ENCODE measurements at regions not wholly inside any gene's neighbourhood (a gene's known extent, or its start where the extent isn't known, plus 50 kb on each side); places are given as distances from the start of the nearest gene placed in this dataset.
"Not testable (repeated sequence)": the region's sequence is repeated elsewhere in the genome, so short reads cannot be mapped to it uniquely, and the experiment has no call there.

- not testable (repeated sequence) for DNase-seq
Observed at GRCh38 chr9:39463696-39464095, 108.2 kb downstream of the SPATA31A1 start.

DNA sequence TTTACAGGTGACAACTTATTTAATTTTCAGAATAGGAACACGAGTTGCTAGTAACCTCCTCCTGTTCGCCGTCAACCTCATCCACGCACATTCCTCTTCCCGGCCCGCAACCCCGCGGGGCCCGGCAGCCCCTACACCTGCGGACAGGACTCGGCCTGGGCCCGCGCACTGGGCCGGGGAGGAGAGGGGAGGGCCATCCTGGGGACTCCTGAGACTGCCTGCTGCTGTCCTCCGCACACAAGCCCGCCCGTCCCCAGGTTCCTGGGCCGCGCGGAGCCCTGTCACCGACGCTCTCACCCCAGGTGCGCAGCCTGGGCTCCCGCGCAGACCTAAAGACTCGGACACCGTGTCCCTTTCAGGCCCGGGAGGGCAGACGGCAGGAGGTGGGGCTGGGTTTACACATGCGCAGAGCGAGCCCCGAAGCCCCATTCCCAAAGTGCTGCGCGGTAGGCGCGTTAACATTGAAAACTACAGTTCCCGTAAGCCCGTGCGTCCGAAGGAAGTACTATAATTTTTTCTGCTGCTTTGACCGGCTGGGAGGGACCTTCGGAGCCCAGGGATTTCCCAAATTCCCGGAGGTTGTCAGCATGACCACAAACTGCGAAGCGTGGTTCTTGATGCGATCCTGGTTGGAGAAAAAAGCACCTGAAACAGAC, 108.8 kb downstream of the SPATA31A1 start:
- DNase-seq: peak; percentile 85

- DNase-seq: not testable (repeated sequence)
Observed at GRCh38 chr9:39474499-39474898, 119.0 kb downstream of the SPATA31A1 start.

GRCh38 chr9:39483073-39483472, 127.6 kb downstream of the SPATA31A1 start:
- DNase-seq: not testable (repeated sequence)

DNA sequence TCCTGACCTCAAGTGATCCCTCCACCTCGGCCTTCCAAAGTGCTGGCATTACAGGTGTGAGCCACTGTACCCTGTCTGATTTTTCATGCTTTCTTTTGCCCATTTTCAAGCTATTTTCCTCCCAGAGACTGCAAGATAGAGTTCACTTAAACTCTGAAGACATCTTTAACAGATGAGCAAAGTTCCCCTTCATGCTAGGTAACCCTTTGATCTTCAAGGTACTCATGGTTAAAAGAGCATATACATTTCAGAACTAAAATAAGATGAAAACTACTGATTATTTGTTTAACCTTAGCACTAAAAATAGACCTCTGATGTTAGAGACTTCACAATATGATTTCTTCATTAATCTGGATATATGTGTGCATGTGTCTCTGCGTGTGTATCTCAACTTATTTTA, 128.4 kb downstream of the SPATA31A1 start:
- not testable (repeated sequence) for DNase-seq

DNA sequence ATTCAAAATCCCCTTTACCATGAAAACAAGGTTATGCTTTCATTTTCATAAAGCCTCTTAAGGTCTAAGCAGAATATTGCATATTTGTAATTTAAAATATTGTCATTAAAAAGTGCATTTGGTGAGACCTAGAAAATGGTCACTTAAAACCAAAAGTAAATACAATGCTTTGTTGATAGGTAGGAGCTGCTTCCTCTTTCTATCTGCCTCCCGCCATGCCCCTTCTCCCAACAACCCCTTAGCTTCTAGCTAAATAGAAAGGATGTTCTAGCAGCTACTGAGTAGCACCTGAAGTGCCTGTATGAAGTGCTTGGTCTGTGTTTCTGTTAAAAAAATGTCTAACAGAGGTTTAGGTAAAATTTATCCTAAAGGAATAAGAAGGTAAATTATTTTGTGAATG, 128.8 kb downstream of the SPATA31A1 start:
- DNase-seq: not testable (repeated sequence)

DNA sequence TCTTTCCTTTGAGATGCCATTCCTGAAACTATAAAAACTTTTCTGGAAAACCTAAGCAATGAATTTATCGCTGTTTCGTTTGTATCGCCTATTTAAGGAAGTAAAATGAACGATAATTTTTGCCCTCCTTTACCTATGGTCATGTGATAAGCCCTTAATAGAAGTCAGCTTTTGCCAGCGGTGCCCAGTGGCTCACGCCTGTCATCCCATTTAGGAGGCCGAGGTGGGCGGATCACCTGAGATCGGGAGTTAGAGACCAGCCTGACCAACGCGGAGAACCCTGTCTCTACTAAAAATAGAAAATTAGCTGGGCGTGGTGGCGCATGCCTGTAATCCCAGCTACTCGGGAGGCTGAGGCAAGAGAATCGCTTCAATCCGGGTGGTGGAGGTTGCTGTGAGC, 132.0 kb downstream of the SPATA31A1 start:
- DNase-seq: not testable (repeated sequence)

GRCh38 chr9:39496248-39496647, 140.8 kb downstream of the SPATA31A1 start:
- DNase-seq: not testable (repeated sequence)

DNA sequence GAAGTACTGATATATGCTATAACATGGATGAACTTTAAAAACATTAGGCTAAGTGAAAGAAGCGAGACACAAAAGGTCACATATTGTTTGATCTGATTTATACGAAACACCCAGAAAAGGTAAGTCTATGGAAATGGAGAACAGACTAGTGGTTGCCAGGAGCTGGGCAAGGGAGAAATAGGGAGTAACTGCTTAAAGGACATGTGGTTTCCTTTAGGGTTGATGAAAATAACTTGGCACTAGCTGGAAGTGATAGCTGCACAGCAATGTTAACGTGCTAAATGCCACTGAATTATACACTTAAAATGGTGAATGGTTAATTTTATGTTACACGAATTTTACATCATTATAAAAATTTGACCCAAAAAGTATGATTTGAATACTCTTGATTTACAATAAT, 147.7 kb downstream of the SPATA31A1 start:
- DNase-seq: not testable (repeated sequence)

- DNase-seq: not testable (repeated sequence)
Observed at GRCh38 chr9:39527387-39528029, 172.0 kb downstream of the SPATA31A1 start.

- DNase-seq: not testable (repeated sequence)
Observed at GRCh38 chr9:39532597-39532996, 177.1 kb downstream of the SPATA31A1 start.

DNA sequence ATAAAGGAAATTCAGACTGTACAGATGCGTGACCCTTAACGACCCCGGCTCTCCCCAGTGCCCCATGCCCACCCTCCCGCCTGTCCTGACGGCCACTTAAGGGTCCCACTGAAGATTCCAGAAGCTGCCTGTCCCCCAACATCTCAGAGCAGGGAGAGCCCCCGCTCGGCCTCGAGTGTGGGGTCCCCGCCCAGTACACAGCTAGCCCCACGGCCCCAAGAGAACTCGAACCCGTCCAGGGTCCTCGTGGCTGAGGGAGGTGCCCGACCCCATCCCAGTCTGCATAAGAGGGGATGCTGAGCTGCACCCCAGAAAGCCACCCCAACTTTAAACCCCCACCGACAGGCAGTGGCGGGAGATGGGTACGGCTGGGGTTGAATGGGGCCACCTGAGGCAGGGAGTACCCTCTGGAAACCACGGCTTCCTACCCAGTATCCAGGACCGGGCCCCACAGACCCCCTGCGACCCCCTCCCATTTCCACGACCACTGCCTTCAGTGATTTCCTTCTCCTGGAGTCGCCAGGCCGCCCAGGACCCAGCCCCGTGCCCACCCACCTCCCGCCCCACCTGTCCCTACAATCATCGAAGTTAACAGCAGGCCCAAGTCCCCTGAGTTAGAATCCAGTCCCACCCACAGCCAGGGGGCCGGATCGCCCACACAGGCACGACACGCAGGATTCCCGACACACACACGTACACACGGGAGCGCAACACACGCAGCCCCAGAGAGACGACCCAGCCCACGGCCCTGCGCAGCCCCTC, 177.7 kb downstream of the SPATA31A1 start:
- DNase-seq: not testable (repeated sequence)

DNA sequence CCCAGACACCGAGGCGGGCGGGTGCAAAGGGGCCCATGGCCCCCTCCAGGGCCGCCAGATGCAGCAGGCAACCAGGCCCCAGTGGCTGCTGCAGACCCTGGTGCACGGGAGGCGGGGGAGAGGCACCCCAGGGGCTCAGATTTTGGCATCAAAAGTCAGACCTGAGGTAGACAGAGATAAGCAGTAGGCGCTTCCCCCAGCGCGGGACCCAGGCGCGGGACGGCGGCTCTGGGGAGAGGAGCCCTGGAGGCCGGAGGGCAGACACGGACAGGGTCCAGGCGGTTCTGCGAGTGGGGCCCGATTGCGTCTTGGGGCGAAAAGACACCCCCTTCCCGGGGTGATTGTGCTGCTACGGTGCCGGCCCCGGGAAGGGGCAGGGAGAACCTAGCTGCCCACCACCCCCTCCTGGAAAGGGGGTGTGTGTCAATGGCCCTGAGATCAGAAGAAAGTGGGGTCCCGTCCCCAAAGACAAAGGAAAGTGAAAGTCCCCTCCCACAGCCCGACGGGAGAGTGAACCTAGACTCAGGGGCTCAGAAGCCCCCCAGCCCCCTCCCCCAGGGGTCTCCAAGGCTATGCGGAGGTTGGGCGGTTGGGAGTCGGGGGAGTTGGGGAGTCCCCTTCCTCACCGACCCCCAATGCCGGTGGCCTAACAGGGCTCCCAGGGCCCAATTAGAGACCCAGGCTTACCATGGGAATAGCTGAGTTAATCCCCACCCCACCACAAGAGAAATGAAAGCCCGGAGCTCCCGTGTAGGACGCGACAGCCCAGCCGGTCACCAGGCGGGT, 178.5 kb downstream of the SPATA31A1 start:
- not testable (repeated sequence) for DNase-seq

DNA sequence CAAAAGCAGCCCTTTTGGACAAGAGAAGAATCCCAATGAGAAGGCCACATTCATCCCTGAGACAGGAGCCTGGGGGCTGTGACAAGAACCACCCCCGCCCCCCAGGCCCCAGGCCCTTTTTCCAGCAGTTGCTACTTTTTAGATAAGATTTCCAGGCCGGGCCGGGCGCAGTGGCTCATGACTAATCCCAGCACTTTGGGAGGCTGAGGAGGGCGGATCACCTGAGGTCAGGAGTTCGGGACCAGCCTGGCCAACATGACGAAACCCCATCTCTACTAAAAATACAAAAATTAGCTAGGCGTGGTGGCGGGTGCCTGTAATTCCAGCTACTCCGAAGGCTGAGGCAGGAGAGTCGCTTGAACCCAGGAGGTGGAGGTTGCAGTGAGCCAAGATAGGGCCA, 179.4 kb downstream of the SPATA31A1 start:
- DNase-seq: not testable (repeated sequence)

GRCh38 chr9:39542157-39542556, 186.7 kb downstream of the SPATA31A1 start:
- not testable (repeated sequence) for DNase-seq

DNA sequence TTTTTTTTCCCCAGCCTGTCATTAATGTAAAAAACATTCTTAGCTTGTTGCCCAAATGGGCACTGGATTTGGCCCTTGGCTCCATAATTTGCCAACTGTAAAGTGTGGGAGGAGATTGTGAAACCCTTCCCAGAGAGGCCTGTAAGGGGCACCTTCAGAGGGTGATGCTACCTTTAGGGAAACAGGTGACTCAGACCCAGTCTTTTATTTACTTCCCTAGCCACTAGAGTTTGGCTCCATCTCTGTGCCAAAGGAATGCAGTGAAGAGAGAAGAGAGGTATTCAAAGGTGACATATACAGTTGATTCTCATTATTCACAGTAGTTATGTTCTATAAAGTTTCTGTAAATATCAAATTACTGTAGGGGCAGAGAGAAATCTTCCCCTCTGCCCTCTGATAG, 189.6 kb downstream of the SPATA31A1 start:
- not testable (repeated sequence) for DNase-seq

- not testable (repeated sequence) for DNase-seq
Observed at GRCh38 chr9:39550573-39550972, 195.1 kb downstream of the SPATA31A1 start.

DNA sequence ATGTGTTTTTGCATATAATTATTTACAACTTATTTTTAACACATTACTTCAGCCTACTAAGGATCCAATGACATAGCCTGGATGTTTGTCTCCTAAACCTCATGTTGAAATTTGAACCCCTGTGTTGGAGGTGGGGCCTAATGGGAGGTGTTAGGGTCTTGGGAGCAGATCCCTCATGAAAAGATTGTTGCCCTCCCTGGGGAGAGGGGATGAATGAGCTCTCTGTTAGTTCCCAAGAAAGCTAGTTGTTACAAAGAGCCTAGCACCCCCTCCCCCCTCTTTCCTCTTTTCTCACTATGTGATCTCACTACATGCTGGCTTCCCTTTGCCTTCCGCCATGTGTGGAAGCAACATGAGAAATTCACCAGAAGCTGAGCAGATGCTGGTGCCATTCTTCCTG, 196.1 kb downstream of the SPATA31A1 start:
- not testable (repeated sequence) for DNase-seq

GRCh38 chr9:39552242-39552881, 196.9 kb downstream of the SPATA31A1 start:
- not testable (repeated sequence) for DNase-seq

GRCh38 chr9:39554352-39554751, 198.9 kb downstream of the SPATA31A1 start:
- DNase-seq: not testable (repeated sequence)

- DNase-seq: not testable (repeated sequence)
Observed at GRCh38 chr9:39559384-39559783, 203.9 kb downstream of the SPATA31A1 start.

GRCh38 chr9:39566782-39567181, 211.3 kb downstream of the SPATA31A1 start:
- DNase-seq: not testable (repeated sequence)
